Endothelial cell of umbilical vein (primary cell): ENCODE measurements at regions not wholly inside any gene's neighbourhood (a gene's known extent, or its start where the extent isn't known, plus 50 kb on each side); places are given as distances from the start of the nearest gene placed in this dataset.

Source experiments
- BruUV-seq: library from RNA; stranded (reverse); fragments of 400-500 nt; replicated peaks from 2 replicates; lab custom pipeline; 2021; lab: Mats Ljungman, UMichigan
- CTCF ChIA-PET: fragments of 300-600, 350-600 bp; sonication (Branson Sonifier 250); formaldehyde crosslinking; loops from one replicate; lab custom pipeline; 2021; ENCODE audit warnings: antibody characterized with exemption, inconsistent platforms; lab: Charles Lee
- POLR2A ChIA-PET: fragments of 300-600, 350-600 bp; sonication (Branson Sonifier 250); formaldehyde crosslinking; loops from one replicate; lab custom pipeline; 2021; ENCODE audit warnings: antibody characterized with exemption, inconsistent platforms; lab: Charles Lee
- DNase-seq: peaks from one replicate; pipeline ENCODE4 v3.0.0-alpha.2; 2011; ENCODE audit warnings: low read depth, low spot score
- FAIRE-seq: peaks from 2 replicates; lab custom pipeline; 2011; peaks lifted over from hg19 to GRCh38; lab: Jason Lieb, UNC
- H2AFZ ChIP-seq: 2 replicates; pipeline ENCODE4 v1.6.0; 2012; ENCODE audit warnings: low read depth, low read length, control low read depth, inconsistent platforms
- H3K27ac ChIP-seq: 2 replicates; pipeline ENCODE4 v1.5.1; 2011; ENCODE audit warnings: low read depth, mild to moderate bottlenecking, control low read depth, low read length, moderate library complexity; ENCODE audit not compliant: insufficient read depth
- H3K27me3 ChIP-seq, 2 experiments: 2 replicates each; pipeline versions ENCODE4 v1.6.0 to v1.6.1; 2011; ENCODE audit warnings: low read length in 2 of 2, mixed read lengths in 1 of 2; ENCODE audit not compliant: control insufficient read depth in 2 of 2, insufficient read depth in 2 of 2
- H3K36me3 ChIP-seq, 2 experiments: 2 replicates in 1 of 2; 3 replicates in 1 of 2; pipeline ENCODE4 v1.5.1; 2011; ENCODE audit warnings: low read length in 2 of 2, mild to moderate bottlenecking in 1 of 2, moderate library complexity in 1 of 2; ENCODE audit not compliant: control insufficient read depth in 2 of 2, insufficient read depth in 2 of 2; ENCODE audit errors: extremely low read depth in 1 of 2
- H3K4me1 ChIP-seq: 3 replicates; pipeline ENCODE4 v1.5.1; 2011; ENCODE audit warnings: mild to moderate bottlenecking, low read length; ENCODE audit not compliant: control insufficient read depth, insufficient read depth; ENCODE audit errors: extremely low read depth
- H3K4me2 ChIP-seq: 2 replicates; pipeline ENCODE4 v1.6.1; 2011; ENCODE audit warnings: low read length, control low read depth, mixed read lengths; ENCODE audit not compliant: insufficient read depth
- H3K4me3 ChIP-seq, 3 experiments: fragments of 200-600 bp in 1 of 3; sonication (generic), shearing (Covaris generic) in 1 of 3; replicated peaks in 1 of 3; 2 replicates each; pipeline ENCODE4 v1.5.1; 2011 to 2016; ENCODE audit warnings: control low read depth in 3 of 3, low read length in 3 of 3, mild to moderate bottlenecking in 2 of 3, inconsistent platforms in 1 of 3, low read depth in 1 of 3, moderate library complexity in 1 of 3; ENCODE audit not compliant: insufficient read depth in 1 of 3
- H3K79me2 ChIP-seq: 2 replicates; pipeline ENCODE4 v1.6.0; 2012; ENCODE audit warnings: low read length, inconsistent platforms; ENCODE audit not compliant: control insufficient read depth, insufficient read depth
- H3K9ac ChIP-seq: replicated peaks from 2 replicates; pipeline ENCODE3; 2011; ENCODE audit warnings: low read length, control low read depth; ENCODE audit not compliant: insufficient read depth; ENCODE audit errors: extremely low read depth
- H3K9me1 ChIP-seq: replicated peaks from 3 replicates; pipeline ENCODE4 v1.6.0; 2011; ENCODE audit warnings: mild to moderate bottlenecking, low read length; ENCODE audit not compliant: control insufficient read depth, insufficient read depth; ENCODE audit errors: extremely low read depth
- H3K9me3 ChIP-seq: replicated peaks from 2 replicates; pipeline ENCODE4 v1.5.1; 2012; ENCODE audit warnings: low read length, inconsistent platforms; ENCODE audit not compliant: control insufficient read depth, insufficient read depth
- H4K20me1 ChIP-seq: replicated peaks from 2 replicates; pipeline ENCODE3; 2011; ENCODE audit warnings: mild to moderate bottlenecking, low read length; ENCODE audit not compliant: control insufficient read depth, insufficient read depth; ENCODE audit errors: extremely low read depth
- CTCF ChIP-seq, 2 donors: IDR thresholded peaks; 1 replicate in 1 of 2; 2 replicates in 1 of 2; pipeline ENCODE4 v1.5.1; 2011; ENCODE audit warnings: low read length in 2 of 2, mild to moderate bottlenecking in 2 of 2, moderate library complexity in 2 of 2, control low read depth in 1 of 2, inconsistent platforms in 1 of 2, low read depth in 1 of 2; ENCODE audit not compliant: insufficient read depth in 1 of 2; ENCODE audit errors: extremely low read depth in 1 of 2
- EZH2 ChIP-seq: IDR thresholded peaks from 2 replicates; pipeline ENCODE4 v1.6.1; 2012; ENCODE audit warnings: borderline replicate concordance, low read depth, mild to moderate bottlenecking, moderate library complexity, low read length, inconsistent platforms; ENCODE audit not compliant: severe bottlenecking
- FOS ChIP-seq: IDR thresholded peaks from 2 replicates; pipeline ENCODE4 v1.6.1; 2011; ENCODE audit warnings: mild to moderate bottlenecking, low read length, moderate library complexity, borderline replicate concordance; ENCODE audit not compliant: insufficient read depth
- GATA2 ChIP-seq: IDR thresholded peaks from 2 replicates; pipeline ENCODE4 v1.7.0; 2011; ENCODE audit warnings: low read depth, mild to moderate bottlenecking, moderate library complexity, mixed read lengths, low read length; ENCODE audit not compliant: insufficient read length, insufficient read depth
- JUN ChIP-seq: IDR thresholded peaks from 2 replicates; pipeline ENCODE4 v1.6.1; 2011; ENCODE audit warnings: borderline replicate concordance, low read depth; ENCODE audit not compliant: insufficient read length, insufficient read depth
- MAX ChIP-seq: IDR thresholded peaks from 2 replicates; pipeline ENCODE4 v1.6.1; 2011; ENCODE audit not compliant: insufficient read depth, insufficient read length
- MYC ChIP-seq: IDR thresholded peaks from one replicate; pipeline ENCODE4 v1.6.1; 2011; ENCODE audit warnings: mild to moderate bottlenecking, low read depth, low read length
- POLR2A ChIP-seq: IDR thresholded peaks from 2 replicates; pipeline ENCODE4 v1.6.1; 2012; ENCODE audit warnings: low read depth, mild to moderate bottlenecking, control low read depth, low read length
- POLR2AphosphoS5 ChIP-seq: IDR thresholded peaks from 2 replicates; pipeline ENCODE4 v1.6.1; 2012; ENCODE audit warnings: low read depth, mild to moderate bottlenecking, control low read depth, low read length, moderate library complexity; ENCODE audit not compliant: insufficient read depth
- dilution Hi-C: fragments of 300-500 bp; cut with MboI; formaldehyde crosslinking; loops from one replicate; pipeline ENCODE4 v1.15.0; 2019; ENCODE audit warnings: low sequenced_read_pairs; ENCODE audit not compliant: extremely low pct_ligation_motif_present
- intact Hi-C: fragments of 100-400 bp; cut with micrococcal nuclease; formaldehyde crosslinking; loops from one replicate; pipeline ENCODE4 v1.10.0; 2022

DNA sequence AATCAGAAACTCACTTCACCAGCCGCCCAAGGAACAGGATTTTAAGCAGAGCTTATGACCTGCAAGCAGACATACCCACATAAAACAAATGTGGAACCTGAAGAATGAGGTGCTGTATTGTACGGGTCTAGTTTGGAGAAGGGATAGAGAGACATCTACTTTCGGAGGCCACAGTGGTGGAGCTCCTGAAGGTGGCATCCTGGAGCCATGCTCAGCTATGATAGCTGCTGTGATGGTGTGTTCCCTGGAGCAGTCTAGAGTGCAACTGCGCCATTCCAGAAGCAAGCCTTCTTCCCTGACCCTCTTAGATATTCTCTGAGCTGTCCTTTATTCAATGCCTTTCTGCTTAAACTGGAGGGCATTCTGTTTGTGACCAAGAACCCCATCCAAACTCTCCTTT is 402.6 kb downstream of the FUT8 start:
- POLR2A ChIA-PET: no interaction called here
- no TSS peak for BruUV-seq

More for the DNA sequence above, 402.6 kb downstream of the FUT8 start:
- dilution Hi-C loops: no loop called here
- H3K4me1 ChIP-seq: peaks cover 3% of the 10 kb centered on the region
- H3K9me1 ChIP-seq: no peaks in the 10 kb centered on the region
- no peaks in the 10 kb centered on the region for H3K79me2 ChIP-seq
- intact Hi-C loops: no loop called here
- peaks cover 0 to 4% of the 10 kb centered on the region in 2 experiments for H3K27me3 ChIP-seq
- TF ChIP-seq POLR2AphosphoS5 (no peak), JUN (no peak), FOS (no peak), CTCF (IDR thresholded peaks at IDR 0.05; ENCODE audit: extremely low read depth in 1 of 2, insufficient read depth in 1 of 2, low read depth in 1 of 2, low read length in 2 of 2) (no peak), GATA2 (no peak), MYC (no peak), MAX (no peak), POLR2A (no peak), EZH2 (no peak)
- H3K9me3 ChIP-seq: no peaks in the 10 kb centered on the region
- no peaks in the 10 kb centered on the region for H3K36me3 ChIP-seq
- no peak overlapping the region for H2AFZ ChIP-seq
- no peak overlapping the region for H3K4me2 ChIP-seq
- no peaks in the 10 kb centered on the region for H4K20me1 ChIP-seq
- H3K27ac ChIP-seq: no peak overlapping the region
- CTCF ChIA-PET: interaction anchor here (1.0 kb wide), 1 partner anchor 10 kb away, joined by 10 read pairs; no protein-coding TSS in a partner anchor
- no peak overlapping the region for H3K9ac ChIP-seq
- DNase-seq (no peak), FAIRE-seq (no peak)
- H3K4me3 ChIP-seq: no peak overlapping the region
